ENCODE measurements at regions not wholly inside any gene's neighbourhood (a gene's known extent, or its start where the extent isn't known, plus 50 kb on each side); places are given as distances from the start of the nearest gene placed in this dataset.

DNA sequence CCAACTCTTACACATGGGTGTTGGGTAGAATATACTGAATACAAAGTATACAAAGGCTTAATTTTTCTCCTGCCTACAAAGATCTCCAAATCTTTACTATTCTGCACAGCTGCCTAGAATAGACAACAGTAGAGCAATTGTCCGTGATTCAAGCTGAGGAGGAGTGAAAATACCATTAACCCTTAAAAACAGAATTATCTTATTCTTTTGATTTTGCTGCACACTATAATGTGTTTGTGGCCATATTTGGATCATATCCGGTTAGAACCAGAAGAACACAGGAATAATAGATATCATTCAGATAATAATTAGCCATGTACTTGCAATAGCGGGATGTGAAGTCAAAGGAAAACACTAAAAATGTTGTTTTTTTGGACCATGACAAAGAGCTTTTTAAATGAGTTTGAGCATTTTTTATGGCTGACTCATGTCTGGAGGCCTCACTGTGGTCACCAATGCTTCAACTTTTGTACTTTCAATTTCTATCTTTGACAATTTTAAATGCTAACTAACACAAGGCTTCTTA, 197.6 kb upstream of the FOXD3 start:
- intact Hi-C loops (cut with micrococcal nuclease; ENCODE audit: unreplicated experiment), result no loop called here
- H3K79me2 ChIP-seq (ENCODE audit: low read depth), result no peaks in the 10 kb centered on the region
- no peak for DNase-seq
- no peak overlapping the region for H3K4me3 ChIP-seq
- no TSS peak for BruUV-seq (replicated peaks)
- no peak overlapping the region for H3K4me2 ChIP-seq
- H2AFZ ChIP-seq, result no peak overlapping the region
- H3K27ac ChIP-seq, result no peak overlapping the region
- H3K9me2 ChIP-seq (ENCODE audit: insufficient read depth), result no peaks in the 10 kb centered on the region
- no peaks in the 10 kb centered on the region for H3K9me3 ChIP-seq (ENCODE audit: insufficient read depth, low read depth)
- no peak for TF ChIP-seq EZH2 (IDR thresholded peaks at IDR 0.05; ENCODE audit: low read depth)
- TF ChIP-seq, protein P1, sequence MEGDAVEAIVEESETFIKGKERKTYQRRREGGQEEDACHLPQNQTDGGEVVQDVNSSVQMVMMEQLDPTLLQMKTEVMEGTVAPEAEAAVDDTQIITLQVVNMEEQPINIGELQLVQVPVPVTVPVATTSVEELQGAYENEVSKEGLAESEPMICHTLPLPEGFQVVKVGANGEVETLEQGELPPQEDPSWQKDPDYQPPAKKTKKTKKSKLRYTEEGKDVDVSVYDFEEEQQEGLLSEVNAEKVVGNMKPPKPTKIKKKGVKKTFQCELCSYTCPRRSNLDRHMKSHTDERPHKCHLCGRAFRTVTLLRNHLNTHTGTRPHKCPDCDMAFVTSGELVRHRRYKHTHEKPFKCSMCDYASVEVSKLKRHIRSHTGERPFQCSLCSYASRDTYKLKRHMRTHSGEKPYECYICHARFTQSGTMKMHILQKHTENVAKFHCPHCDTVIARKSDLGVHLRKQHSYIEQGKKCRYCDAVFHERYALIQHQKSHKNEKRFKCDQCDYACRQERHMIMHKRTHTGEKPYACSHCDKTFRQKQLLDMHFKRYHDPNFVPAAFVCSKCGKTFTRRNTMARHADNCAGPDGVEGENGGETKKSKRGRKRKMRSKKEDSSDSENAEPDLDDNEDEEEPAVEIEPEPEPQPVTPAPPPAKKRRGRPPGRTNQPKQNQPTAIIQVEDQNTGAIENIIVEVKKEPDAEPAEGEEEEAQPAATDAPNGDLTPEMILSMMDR (conservative IDR thresholded peaks at IDR 0.05), result no peak
- no peaks in the 10 kb centered on the region for H3F3A ChIP-seq (ENCODE audit: insufficient read depth, low read depth)
- no peaks in the 10 kb centered on the region for H3K36me3 ChIP-seq (ENCODE audit: low read depth)
- POLR2A ChIA-PET (ENCODE audit: unreplicated experiment), result no interaction called here
- peaks cover 20% of the 10 kb centered on the region; the same call in 1 of the 2 replicates for H3K27me3 ChIP-seq (ENCODE audit: insufficient read depth, low read depth)
- no peaks in the 10 kb centered on the region for H3K4me1 ChIP-seq (replicated peaks; ENCODE audit: insufficient read depth)
- no peaks in the 10 kb centered on the region for H4K20me1 ChIP-seq (ENCODE audit: insufficient read depth)
- CTCF ChIA-PET, result no interaction called here

GRCh38 chr1:63126104-63126503, 196.3 kb upstream of the FOXD3 start:
- no TSS peak for BruUV-seq (replicated peaks)

DNA sequence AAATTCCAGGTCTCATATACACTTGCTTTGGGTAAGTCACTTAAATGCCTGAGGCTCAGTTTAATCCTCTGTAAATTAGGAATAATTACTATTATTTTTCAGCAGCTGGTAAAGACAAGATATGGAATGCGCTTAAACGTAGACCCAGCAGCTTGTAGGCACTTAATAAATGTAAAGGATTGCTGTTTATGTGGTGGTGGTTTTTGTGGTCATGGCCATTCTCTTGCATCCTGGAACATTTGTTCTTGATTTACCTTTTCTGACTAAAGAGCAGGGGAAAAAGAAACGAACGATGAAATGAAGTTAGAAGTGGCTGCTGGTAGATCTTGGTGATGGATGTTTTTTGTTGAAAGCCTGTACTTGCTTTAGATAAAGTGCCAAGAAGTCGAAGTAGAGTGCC, 195.0 kb upstream of the FOXD3 start:
- no peaks in the 10 kb centered on the region for H4K20me1 ChIP-seq (ENCODE audit: insufficient read depth)
- no peaks in the 10 kb centered on the region for H3K9me2 ChIP-seq (ENCODE audit: insufficient read depth)
- H3K27me3 ChIP-seq (ENCODE audit: insufficient read depth, low read depth), result peaks cover 38% of the 10 kb centered on the region
- no peaks in the 10 kb centered on the region for H3K79me2 ChIP-seq (ENCODE audit: low read depth)
- H3K9me3 ChIP-seq (ENCODE audit: insufficient read depth, low read depth), result no peaks in the 10 kb centered on the region
- POLR2A ChIA-PET (ENCODE audit: unreplicated experiment), result no interaction called here
- H3K27ac ChIP-seq, result no peak overlapping the region
- DNase-seq, result no peak
- intact Hi-C loops (cut with micrococcal nuclease; ENCODE audit: unreplicated experiment), result no loop called here
- no peak overlapping the region for H3K4me3 ChIP-seq
- TF ChIP-seq EZH2 (IDR thresholded peaks at IDR 0.05; ENCODE audit: low read depth), result no peak
- TF ChIP-seq, protein P1 (conservative IDR thresholded peaks at IDR 0.05), result no peak
- H2AFZ ChIP-seq, result no peak overlapping the region
- no peak overlapping the region for H3K4me2 ChIP-seq
- BruUV-seq (replicated peaks), result no TSS peak
- H3K4me1 ChIP-seq (replicated peaks; ENCODE audit: insufficient read depth), result no peaks in the 10 kb centered on the region
- H3K36me3 ChIP-seq (ENCODE audit: low read depth), result no peaks in the 10 kb centered on the region
- no peaks in the 10 kb centered on the region for H3F3A ChIP-seq (ENCODE audit: insufficient read depth, low read depth)
- CTCF ChIA-PET, result no interaction called here

More at GRCh38 chr1:63126104-63126503, 196.3 kb upstream of the FOXD3 start:
- H3K36me3 ChIP-seq (ENCODE audit: low read depth), result no peaks in the 10 kb centered on the region
- H3K27me3 ChIP-seq (ENCODE audit: insufficient read depth, low read depth), result peaks cover 28% of the 10 kb centered on the region; the same call in 1 of the 2 replicates
- H3K9me2 ChIP-seq (ENCODE audit: insufficient read depth), result no peaks in the 10 kb centered on the region
- no peak overlapping the region for H2AFZ ChIP-seq
- no peaks in the 10 kb centered on the region for H3F3A ChIP-seq (ENCODE audit: insufficient read depth, low read depth)
- no peak overlapping the region for H3K27ac ChIP-seq
- TF ChIP-seq EZH2 (IDR thresholded peaks at IDR 0.05; ENCODE audit: low read depth), result no peak
- TF ChIP-seq, protein P1 (conservative IDR thresholded peaks at IDR 0.05), result no peak
- no peaks in the 10 kb centered on the region for H3K4me1 ChIP-seq (replicated peaks; ENCODE audit: insufficient read depth)
- H3K4me3 ChIP-seq, result no peak overlapping the region
- H3K79me2 ChIP-seq (ENCODE audit: low read depth), result no peaks in the 10 kb centered on the region
- POLR2A ChIA-PET (ENCODE audit: unreplicated experiment), result no interaction called here
- intact Hi-C loops (cut with micrococcal nuclease; ENCODE audit: unreplicated experiment), result no loop called here
- CTCF ChIA-PET, result no interaction called here
- no peak overlapping the region for H3K4me2 ChIP-seq
- no peak for DNase-seq
- H4K20me1 ChIP-seq (ENCODE audit: insufficient read depth), result no peaks in the 10 kb centered on the region
- H3K9me3 ChIP-seq (ENCODE audit: insufficient read depth, low read depth), result no peaks in the 10 kb centered on the region
